Pancreas (tissue), 10 donors: ENCODE measurements at regions not wholly inside any gene's neighbourhood (a gene's known extent, or its start where the extent isn't known, plus 50 kb on each side); places are given as distances from the start of the nearest gene placed in this dataset.

Experiments used
- ATAC-seq, 4 donors: fragments of 200-7000 bp; cut with Tn5 transposase; one replicate each; pipeline versions ENCODE4 v1.8.0 to v1.9.1; 2020; ENCODE audit warnings: mild to moderate bottlenecking in 4 of 4, moderate library complexity in 4 of 4
- DNase-seq, 6 donors: peaks; one replicate each; pipeline ENCODE4 v3.0.0-alpha.2; 2020
- FAIRE-seq: peaks from 2 replicates; lab custom pipeline; 2012; peaks lifted over from hg19 to GRCh38; lab: Jason Lieb, UNC
- H3K27ac ChIP-seq, 4 donors: fragments of 200-600 bp; sonication (generic); 1 replicate in 3 of 4; 2 replicates in 1 of 4; pipeline versions ENCODE4 v1.5.0 to v1.8.0; 2020
- H3K27me3 ChIP-seq, 4 donors: fragments of 200-600 bp; one replicate each; pipeline ENCODE4 v1.8.0; 2021
- H3K36me3 ChIP-seq, 3 donors: fragments of 200-600 bp; sonication (generic) in 1 of 3; one replicate each; pipeline versions ENCODE4 v1.5.0 to v1.8.0; 2020 to 2021
- H3K4me1 ChIP-seq, 3 donors: fragments of 200-600 bp; one replicate each; pipeline ENCODE4 v1.8.0; 2021
- H3K4me3 ChIP-seq, 4 donors: fragments of 200-600 bp; sonication (generic) in 2 of 4; one replicate each; pipeline versions ENCODE4 v1.5.0 to v1.8.0; 2020 to 2021
- H3K9me3 ChIP-seq, 4 donors: fragments of 200-600 bp; one replicate each; pipeline ENCODE4 v1.8.0; 2021
- CTCF ChIP-seq, 4 donors: fragments of 200-600 bp; sonication (generic) in 3 of 4; IDR thresholded peaks; one replicate each; pipeline versions ENCODE4 v1.5.0 to v1.8.0; 2021; ENCODE audit warnings: antibody characterized with exemption in 4 of 4
- WGBS, 2 donors: extraction: QIAGEN DNeasy Blood & Tissue Kit; methylation state at CpG; one replicate each; pipeline ENCODE4 v1.1.7; 2013; 5-methylcytosine and 5-hydroxymethylcytosine counted together
- intact Hi-C, 3 donors: fragments of 100-400 bp; cut with DNase I; formaldehyde crosslinking; loops; one replicate each; pipeline versions ENCODE4 v1.11.1 to v1.14.2; 2022
- donor health status: healthy with polysubstance abuse.
- donor health status: DM: no; HTN: no; CAD: no; lungs with moderate emphysema.
- donor health status: DM: no; HTN: no; CAD: no.
- donor health status: control.
- donor health status: control.
- donor health status: Bipolar disorder and iron deficiency.
- donor health status: DM: yes; HTN: yes; CAD: no.
- donor health status: DM: no; HTN: no; CAD: no.
- donor health status: DM: no; HTN: no; CAD: no.
- donor health status: DM: yes; HTN: yes; CAD: no.

- Histone ChIP-seq H3K27me3 (no peaks in the 10 kb centered on the region), H3K4me3 (no peak overlapping the region), H3K4me1 (peaks cover 0 to 10% (median 0%) of the 10 kb centered on the region in 3 donors), H3K36me3 (no peaks in the 10 kb centered on the region), H3K9me3 (no peaks in the 10 kb centered on the region), H3K27ac (peak overlapping the region; percentile 19 to 57 (median 46))
- no peak for TF ChIP-seq CTCF (IDR thresholded peaks at IDR 0.05)
- WGBS, 2 donors: 44 to 45% methylated on average over 9 of the region's 9 CpGs
- peak; percentile 30 to 77 (median 58) for ATAC-seq
- FAIRE-seq: no peak
- DNase-seq: peak in 1 of 6 donors; percentile 27
- intact Hi-C loops: no loop called here
Measured at GRCh38 chr17:70677783-70678647, 508.7 kb downstream of the KCNJ2 start.

GRCh38 chr17:70678889-70679288, 509.6 kb downstream of the KCNJ2 start:
- 49 to 59% methylated on average over 3 of the region's 3 CpGs for WGBS, 2 donors
- peak overlapping the region in 3 of 4 donors; percentile 38 to 57 (median 54) for H3K27ac ChIP-seq

GRCh38 chr17:70683936-70684335, 514.6 kb downstream of the KCNJ2 start:
- H3K36me3 ChIP-seq: no peaks in the 10 kb centered on the region
- no peak for TF ChIP-seq CTCF (IDR thresholded peaks at IDR 0.05)
- peaks cover 0 to 15% (median 3%) of the 10 kb centered on the region in 3 donors for H3K4me1 ChIP-seq
- H3K27me3 ChIP-seq: no peaks in the 10 kb centered on the region
- H3K27ac ChIP-seq: no peak overlapping the region
- no peak overlapping the region for H3K4me3 ChIP-seq
- FAIRE-seq (no peak), ATAC-seq (no peak), DNase-seq (no peak)
- no peaks in the 10 kb centered on the region for H3K9me3 ChIP-seq
- intact Hi-C loops: no loop called here
- 86 to 87% methylated on average over 4 of the region's 4 CpGs for WGBS, 2 donors

More at GRCh38 chr17:70678889-70679288, 509.6 kb downstream of the KCNJ2 start:
- DNase-seq (no peak), FAIRE-seq (no peak), ATAC-seq (no peak)
- Histone ChIP-seq H3K27me3 (no peaks in the 10 kb centered on the region), H3K36me3 (no peaks in the 10 kb centered on the region), H3K9me3 (no peaks in the 10 kb centered on the region), H3K4me1 (peaks cover 0 to 10% (median 0%) of the 10 kb centered on the region in 3 donors), H3K4me3 (no peak overlapping the region)
- intact Hi-C loops: no loop called here
- TF ChIP-seq CTCF (IDR thresholded peaks at IDR 0.05): no peak

- Histone ChIP-seq H3K4me1 (peaks cover 0 to 13% (median 3%) of the 10 kb centered on the region in 3 donors), H3K4me3 (no peak overlapping the region), H3K9me3 (no peaks in the 10 kb centered on the region), H3K27ac (no peak overlapping the region), H3K36me3 (no peaks in the 10 kb centered on the region), H3K27me3 (no peaks in the 10 kb centered on the region)
- intact Hi-C loops: no loop called here
- 13 to 14% methylated on average over 1 of the region's 1 CpG for WGBS, 2 donors
- FAIRE-seq (no peak), DNase-seq (no peak), ATAC-seq (peak; percentile 14 to 84 (median 74))
- no peak for TF ChIP-seq CTCF (IDR thresholded peaks at IDR 0.05)
Measured at GRCh38 chr17:70687421-70687820, 518.1 kb downstream of the KCNJ2 start.

- Histone ChIP-seq H3K4me1 (peaks cover 0 to 13% (median 3%) of the 10 kb centered on the region in 3 donors), H3K4me3 (no peak overlapping the region), H3K36me3 (no peaks in the 10 kb centered on the region), H3K27ac (no peak overlapping the region), H3K9me3 (no peaks in the 10 kb centered on the region), H3K27me3 (no peaks in the 10 kb centered on the region)
- intact Hi-C loops: no loop called here
- no peak for TF ChIP-seq CTCF (IDR thresholded peaks at IDR 0.05)
- 66 to 71% methylated on average over 2 of the region's 2 CpGs for WGBS, 2 donors
- no peak for ATAC-seq
- DNase-seq: no peak
- FAIRE-seq: no peak
Measured at GRCh38 chr17:70691150-70691549, 521.8 kb downstream of the KCNJ2 start.
